NB4 (cell line): ENCODE measurements at regions not wholly inside any gene's neighbourhood (a gene's known extent, or its start where the extent isn't known, plus 50 kb on each side); places are given as distances from the start of the nearest gene placed in this dataset.

Source experiments
- CTCF ChIP-seq: IDR thresholded peaks from one replicate; pipeline ENCODE4 v1.5.1; 2012; ENCODE audit warnings: low read depth, low read length
- MAX ChIP-seq: IDR thresholded peaks from 2 replicates; pipeline ENCODE4 v1.6.1; 2011; ENCODE audit warnings: low read depth, low read length
- MYC ChIP-seq: IDR thresholded peaks from 2 replicates; pipeline ENCODE4 v1.6.1; 2011; ENCODE audit warnings: low read depth, low read length
- POLR2A ChIP-seq: IDR thresholded peaks from 2 replicates; pipeline ENCODE4 v1.6.1; 2011; ENCODE audit warnings: mild to moderate bottlenecking; ENCODE audit not compliant: insufficient read length; ENCODE audit errors: extremely low read depth

GRCh38 chr1:199799116-199799515, 228.4 kb upstream of the NR5A2 start:
- no peak for TF ChIP-seq CTCF
- no peak for TF ChIP-seq POLR2A
- TF ChIP-seq MYC = no peak
- TF ChIP-seq MAX = no peak
